ENCODE measurements at regions not wholly inside any gene's neighbourhood (a gene's known extent, or its start where the extent isn't known, plus 50 kb on each side); places are given as distances from the start of the nearest gene placed in this dataset.

- TF ChIP-seq RAD21 (IDR thresholded peaks at IDR 0.05; ENCODE audit: low read depth) (no peak), CREB1 (IDR thresholded peaks at IDR 0.05; ENCODE audit: low read depth) (no peak), REST (IDR thresholded peaks at IDR 0.05; ENCODE audit: low read depth) (no peak), CEBPB (IDR thresholded peaks at IDR 0.05) (no peak), TAF1 (IDR thresholded peaks at IDR 0.05; ENCODE audit: low read depth) (no peak), FOXM1 (IDR thresholded peaks at IDR 0.05; ENCODE audit: borderline replicate concordance, low read depth) (no peak), MAX (IDR thresholded peaks at IDR 0.05) (no peak), EP300 (IDR thresholded peaks at IDR 0.05; ENCODE audit: borderline replicate concordance) (no peak), EGR1 (IDR thresholded peaks at IDR 0.05) (no peak), YY1 (IDR thresholded peaks at IDR 0.05; ENCODE audit: low read depth) (no peak)
Observed at GRCh38 chr3:99191186-99191585, 289.7 kb upstream of the DCBLD2 start.

All from Ishikawa (cell line).